NCI-H748 treated with DMSO at 0.1 percent for 48 hours (cell line): ENCODE measurements at regions not wholly inside any gene's neighbourhood (a gene's known extent, or its start where the extent isn't known, plus 50 kb on each side); places are given as distances from the start of the nearest gene placed in this dataset.
"Not testable (repeated sequence)": the region's sequence is repeated elsewhere in the genome, so short reads cannot be mapped to it uniquely, and the experiment has no call there.

Experiments
- DNase-seq: peaks from one replicate; lab custom pipeline; 2025; lab: John Stamatoyannopoulos, UW

DNA sequence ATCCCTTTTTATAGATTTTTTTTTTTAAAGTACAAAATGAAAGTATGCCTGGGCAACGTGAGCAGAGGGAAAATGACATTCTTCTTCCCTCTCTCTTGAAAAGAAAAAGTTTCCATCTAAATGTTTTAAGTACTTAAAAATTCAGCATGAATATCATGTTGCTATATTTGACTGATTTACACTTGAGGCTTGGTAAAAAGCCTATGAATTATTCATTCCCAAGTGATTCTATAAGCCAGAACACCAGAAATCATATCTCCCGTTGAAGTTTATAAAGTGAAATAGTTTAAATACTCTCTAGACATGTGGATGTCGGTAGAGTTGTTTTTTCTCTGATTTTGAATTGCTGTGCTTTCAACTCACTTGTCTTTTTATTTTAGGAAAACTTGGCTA is 276.2 kb upstream of the RARB start:
- DNase-seq: no peak

DNA sequence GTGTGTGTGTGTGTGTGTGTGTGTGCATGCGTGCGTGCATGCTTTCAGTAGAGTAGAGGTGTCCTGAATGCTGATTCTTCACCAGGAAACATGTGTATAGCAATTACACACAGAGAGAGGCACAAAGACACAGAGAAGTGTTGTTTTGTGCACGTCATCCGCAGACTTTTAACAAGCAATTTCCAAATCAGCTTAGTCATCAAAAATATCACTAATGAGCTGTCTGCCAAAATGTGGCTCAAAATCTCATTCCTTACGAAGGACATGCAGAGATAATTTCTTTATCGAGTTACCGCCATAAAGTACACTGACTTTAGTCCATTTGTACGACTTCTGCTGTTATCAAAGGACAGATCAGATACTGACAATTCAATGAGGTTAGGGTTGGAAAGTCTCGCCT is 274.9 kb upstream of the RARB start:
- DNase-seq: no peak

GRCh38 chr3:25153561-25153960 is 274.5 kb upstream of the RARB start:
- DNase-seq: no peak

- no peak for DNase-seq
Observed at GRCh38 chr3:25155652-25156471, 272.2 kb upstream of the RARB start.

GRCh38 chr3:25156626-25157025 is 271.4 kb upstream of the RARB start:
- DNase-seq: no peak

GRCh38 chr3:25165306-25165705 is 262.8 kb upstream of the RARB start:
- DNase-seq: no peak

- no peak for DNase-seq
Observed at GRCh38 chr3:25166016-25166415, 262.0 kb upstream of the RARB start.

- no peak for DNase-seq
Observed at GRCh38 chr3:25169151-25169550, 258.9 kb upstream of the RARB start.

GRCh38 chr3:25170021-25170420 is 258.0 kb upstream of the RARB start:
- DNase-seq: no peak

GRCh38 chr3:25171118-25171807 is 256.8 kb upstream of the RARB start:
- no peak for DNase-seq

DNA sequence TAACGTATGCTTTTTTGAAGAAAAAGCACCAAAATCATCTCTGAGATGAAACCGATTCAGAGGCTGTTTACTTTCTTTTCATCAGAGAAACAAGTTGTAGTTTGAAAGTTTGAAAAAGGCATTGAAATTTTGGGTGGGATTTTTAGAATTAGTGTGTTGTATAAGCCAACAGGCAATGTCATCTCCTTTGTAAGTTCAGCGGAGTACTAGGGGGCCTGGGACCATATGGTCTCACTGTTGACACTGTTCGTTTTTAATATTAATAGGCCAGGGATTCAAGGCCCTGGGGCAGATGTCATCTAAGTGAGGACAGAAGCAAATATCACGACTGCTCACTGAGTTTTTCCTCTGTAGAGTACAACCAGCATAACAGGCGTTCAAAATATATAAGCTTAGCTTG is 256.2 kb upstream of the RARB start:
- DNase-seq: no peak

DNA sequence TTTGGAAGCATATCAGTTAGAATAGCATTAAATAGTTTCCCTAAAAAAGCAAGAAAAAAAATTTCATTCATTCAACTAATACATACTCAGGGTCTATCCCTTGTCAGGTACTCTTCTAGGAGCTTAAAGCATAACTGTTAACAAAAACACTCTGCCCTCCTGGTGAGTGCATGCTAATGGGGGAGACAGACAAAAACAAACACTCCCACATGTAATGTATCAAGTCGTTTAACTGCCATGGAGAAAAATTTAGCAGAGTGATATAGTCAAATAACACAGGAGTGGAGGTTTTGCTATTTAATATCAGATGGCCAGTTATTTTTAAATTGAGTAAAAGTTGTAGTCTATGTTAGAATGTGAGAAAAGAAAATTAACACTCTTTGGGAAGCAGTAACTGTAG is 254.5 kb upstream of the RARB start:
- no peak for DNase-seq

- DNase-seq: no peak
Observed at GRCh38 chr3:25174251-25174650, 253.8 kb upstream of the RARB start.

DNA sequence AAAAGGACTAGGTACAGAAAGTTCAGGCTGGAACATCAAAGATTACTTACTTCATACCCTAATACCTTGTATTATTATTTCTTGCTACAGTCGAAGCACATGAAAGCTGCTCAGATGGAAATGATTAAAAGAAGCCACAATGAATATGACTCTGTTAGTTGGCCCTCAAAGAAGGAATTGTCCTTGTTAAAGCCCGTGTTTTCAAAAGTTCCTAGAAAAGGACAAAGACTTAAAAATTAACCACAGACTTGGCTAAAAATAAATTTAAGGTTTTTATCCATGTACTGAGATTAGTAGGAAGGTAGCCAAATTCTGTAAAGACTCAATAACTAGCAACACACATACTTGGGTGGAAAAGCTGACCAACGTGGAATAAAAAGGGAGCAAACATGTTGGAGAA is 251.0 kb upstream of the RARB start:
- no peak for DNase-seq

- no peak for DNase-seq
Observed at GRCh38 chr3:25178672-25179071, 249.4 kb upstream of the RARB start.

- DNase-seq: no peak
Observed at GRCh38 chr3:25181096-25181495, 247.0 kb upstream of the RARB start.

DNA sequence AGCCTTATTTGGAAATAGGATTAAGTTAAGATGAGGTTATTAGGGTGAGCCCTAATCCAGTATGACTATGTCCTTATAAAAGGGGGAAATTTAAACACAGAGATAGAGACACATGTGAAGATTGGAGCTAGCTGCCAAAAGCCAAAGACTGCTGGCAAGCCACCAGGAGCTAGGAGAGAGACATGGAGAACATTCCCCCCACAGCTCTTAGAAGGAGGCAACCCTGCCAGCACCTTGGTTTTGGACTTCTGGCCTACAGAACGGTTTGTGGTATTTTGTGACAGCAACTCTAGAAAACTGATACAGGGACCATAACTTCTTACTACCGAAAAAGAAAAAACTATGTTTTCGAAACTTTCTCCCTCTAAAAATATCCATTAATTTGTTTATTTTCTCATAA is 245.3 kb upstream of the RARB start:
- DNase-seq: no peak

DNA sequence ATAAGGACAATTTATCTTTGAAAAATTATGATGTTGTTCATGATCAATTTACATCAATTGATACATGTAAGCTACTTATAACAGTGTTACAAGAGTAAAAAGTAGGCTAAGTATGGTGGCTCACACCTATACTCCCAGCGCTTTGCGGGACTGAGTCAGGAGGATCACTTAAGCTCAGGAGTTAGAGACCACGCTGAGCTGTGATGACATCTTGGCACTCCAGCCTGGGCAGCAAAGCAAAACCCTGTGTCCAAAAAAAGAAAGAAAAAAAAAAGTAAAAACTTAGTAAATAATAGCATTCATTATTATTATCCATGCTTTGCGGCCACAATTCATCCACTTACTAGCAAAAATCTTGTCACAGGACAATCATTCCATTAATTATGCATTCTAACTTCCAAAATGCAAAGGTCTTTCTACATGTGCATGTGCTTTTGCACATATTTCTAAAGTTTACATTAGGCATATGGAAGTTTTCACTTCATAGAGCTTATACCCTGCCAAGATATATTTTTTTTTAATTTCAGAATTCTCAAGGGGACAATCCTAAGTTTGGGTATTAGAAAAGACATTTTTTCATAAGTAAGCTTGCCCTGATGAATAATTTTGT is 243.3 kb upstream of the RARB start:
- no peak for DNase-seq

DNA sequence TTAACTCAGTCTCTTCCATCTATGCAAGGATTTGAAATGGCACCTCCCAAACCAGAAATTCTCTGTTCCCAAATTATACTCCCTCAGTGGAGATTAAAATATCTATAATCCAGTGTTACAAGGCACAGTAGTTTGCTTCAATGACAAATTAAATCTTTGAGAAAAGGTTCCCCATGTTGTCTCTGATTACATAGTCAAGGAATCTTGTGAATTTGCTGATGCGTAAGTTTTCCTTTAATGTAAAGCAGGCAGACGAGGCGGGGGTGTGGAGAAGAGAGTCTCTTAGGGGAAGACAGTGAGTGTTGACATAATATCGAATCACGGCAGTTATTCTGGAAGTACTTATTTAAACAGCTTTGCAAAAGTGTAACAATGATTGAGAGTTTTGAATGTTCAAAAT is 236.4 kb upstream of the RARB start:
- DNase-seq: no peak

- not testable (repeated sequence) for DNase-seq
Observed at GRCh38 chr3:25199567-25199966, 228.5 kb upstream of the RARB start.

GRCh38 chr3:25212736-25213135 is 215.3 kb upstream of the RARB start:
- DNase-seq: no peak

- DNase-seq: no peak
Observed at GRCh38 chr3:25214034-25214433, 214.0 kb upstream of the RARB start.

DNA sequence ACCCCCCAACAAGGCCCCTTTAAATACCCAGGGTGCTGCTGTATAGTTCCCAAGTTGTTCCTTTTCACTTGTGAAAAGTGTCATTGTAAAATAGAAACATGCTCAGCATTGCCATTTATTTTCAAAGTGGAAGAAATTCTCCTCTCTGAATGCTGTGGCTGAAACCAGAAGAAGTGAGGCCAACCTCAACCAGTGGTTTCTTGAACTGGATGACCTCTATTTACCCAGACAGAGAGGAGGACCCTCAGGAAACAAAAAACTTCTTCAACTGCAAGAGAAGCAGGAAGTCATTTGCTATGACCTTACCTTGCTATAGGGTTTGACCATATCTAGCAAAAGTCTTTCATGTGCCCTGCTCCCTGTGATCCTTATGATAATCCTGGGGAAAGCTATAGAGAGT is 209.7 kb upstream of the RARB start:
- no peak for DNase-seq
